Vagina (tissue), 2 donors: ENCODE measurements at regions not wholly inside any gene's neighbourhood (a gene's known extent, or its start where the extent isn't known, plus 50 kb on each side); places are given as distances from the start of the nearest gene placed in this dataset.

ENCODE experiments used
- POLR2A ChIP-seq, 2 donors: fragments of 450-650 bp; IDR thresholded peaks; one replicate each; pipeline ENCODE4 v1.6.1; 2017; ENCODE audit warnings: antibody characterized with exemption in 2 of 2, mild to moderate bottlenecking in 2 of 2, moderate library complexity in 2 of 2
- TF ChIP-seq, protein P1 (sequence below), 3 experiments: fragments of 450-650 bp in 2 of 3; fragments of 200-600 bp in 1 of 3; sonication (generic) in 1 of 3; IDR thresholded peaks; one replicate each; pipeline ENCODE4 v1.5.1; 2017 to 2019; ENCODE audit warnings: antibody characterized with exemption in 3 of 3, mild to moderate bottlenecking in 2 of 3, moderate library complexity in 2 of 3

DNA sequence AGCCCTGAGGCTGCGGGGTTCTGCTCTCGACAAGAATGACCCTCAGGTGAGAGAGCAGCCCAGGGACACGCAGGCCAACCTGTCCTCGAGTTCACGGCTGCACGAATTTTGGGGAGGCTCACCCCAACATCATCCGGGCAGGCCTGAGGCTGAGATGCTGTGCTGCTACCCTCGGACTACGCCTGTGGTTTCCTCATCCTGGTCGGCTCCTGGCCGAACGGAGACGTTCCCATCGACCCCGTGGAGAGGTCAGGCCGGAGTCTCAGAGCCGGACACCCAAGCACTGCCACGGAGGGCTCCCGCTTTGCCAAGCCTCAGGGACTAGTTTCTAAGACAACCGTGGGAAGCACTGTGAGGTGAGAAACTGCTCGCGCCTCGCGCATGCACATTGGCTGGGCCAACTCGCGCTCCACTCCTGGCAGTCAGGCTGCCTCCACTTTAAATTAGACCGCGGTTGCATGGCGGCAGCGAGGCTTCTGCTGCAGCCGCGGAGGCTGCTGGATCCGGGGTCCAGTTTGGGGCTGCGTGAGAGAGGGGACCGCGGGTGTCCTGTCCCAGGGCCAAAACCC, 203.4 kb downstream of the ZNF716 start:
- TF ChIP-seq, protein P1, sequence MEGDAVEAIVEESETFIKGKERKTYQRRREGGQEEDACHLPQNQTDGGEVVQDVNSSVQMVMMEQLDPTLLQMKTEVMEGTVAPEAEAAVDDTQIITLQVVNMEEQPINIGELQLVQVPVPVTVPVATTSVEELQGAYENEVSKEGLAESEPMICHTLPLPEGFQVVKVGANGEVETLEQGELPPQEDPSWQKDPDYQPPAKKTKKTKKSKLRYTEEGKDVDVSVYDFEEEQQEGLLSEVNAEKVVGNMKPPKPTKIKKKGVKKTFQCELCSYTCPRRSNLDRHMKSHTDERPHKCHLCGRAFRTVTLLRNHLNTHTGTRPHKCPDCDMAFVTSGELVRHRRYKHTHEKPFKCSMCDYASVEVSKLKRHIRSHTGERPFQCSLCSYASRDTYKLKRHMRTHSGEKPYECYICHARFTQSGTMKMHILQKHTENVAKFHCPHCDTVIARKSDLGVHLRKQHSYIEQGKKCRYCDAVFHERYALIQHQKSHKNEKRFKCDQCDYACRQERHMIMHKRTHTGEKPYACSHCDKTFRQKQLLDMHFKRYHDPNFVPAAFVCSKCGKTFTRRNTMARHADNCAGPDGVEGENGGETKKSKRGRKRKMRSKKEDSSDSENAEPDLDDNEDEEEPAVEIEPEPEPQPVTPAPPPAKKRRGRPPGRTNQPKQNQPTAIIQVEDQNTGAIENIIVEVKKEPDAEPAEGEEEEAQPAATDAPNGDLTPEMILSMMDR (IDR thresholded peaks at IDR 0.05) = no peak
- no peak for TF ChIP-seq POLR2A (IDR thresholded peaks at IDR 0.05)
